ENCODE measurements at regions not wholly inside any gene's neighbourhood (a gene's known extent, or its start where the extent isn't known, plus 50 kb on each side); places are given as distances from the start of the nearest gene placed in this dataset.

DNA sequence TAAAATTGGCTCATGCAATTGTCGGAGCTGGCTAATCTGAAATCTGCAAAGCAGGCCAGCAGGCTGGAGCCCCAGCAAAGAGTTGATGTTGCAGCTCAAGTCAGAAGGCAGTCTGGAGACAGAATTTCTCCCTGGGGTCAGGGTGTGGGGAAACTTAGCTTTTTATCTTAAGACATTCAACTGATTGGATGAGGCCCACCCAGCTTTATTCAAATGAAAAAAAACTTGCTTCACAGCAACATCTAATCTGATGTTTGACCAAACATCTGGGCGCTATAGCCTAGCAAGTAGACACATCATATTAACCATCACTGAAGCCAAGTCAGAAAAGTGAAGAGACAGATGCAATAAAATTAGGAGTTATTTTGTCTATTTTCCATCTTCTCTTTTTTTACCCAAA is 108.8 kb upstream of the CCDC28A start:
- TF ChIP-seq, protein P1, sequence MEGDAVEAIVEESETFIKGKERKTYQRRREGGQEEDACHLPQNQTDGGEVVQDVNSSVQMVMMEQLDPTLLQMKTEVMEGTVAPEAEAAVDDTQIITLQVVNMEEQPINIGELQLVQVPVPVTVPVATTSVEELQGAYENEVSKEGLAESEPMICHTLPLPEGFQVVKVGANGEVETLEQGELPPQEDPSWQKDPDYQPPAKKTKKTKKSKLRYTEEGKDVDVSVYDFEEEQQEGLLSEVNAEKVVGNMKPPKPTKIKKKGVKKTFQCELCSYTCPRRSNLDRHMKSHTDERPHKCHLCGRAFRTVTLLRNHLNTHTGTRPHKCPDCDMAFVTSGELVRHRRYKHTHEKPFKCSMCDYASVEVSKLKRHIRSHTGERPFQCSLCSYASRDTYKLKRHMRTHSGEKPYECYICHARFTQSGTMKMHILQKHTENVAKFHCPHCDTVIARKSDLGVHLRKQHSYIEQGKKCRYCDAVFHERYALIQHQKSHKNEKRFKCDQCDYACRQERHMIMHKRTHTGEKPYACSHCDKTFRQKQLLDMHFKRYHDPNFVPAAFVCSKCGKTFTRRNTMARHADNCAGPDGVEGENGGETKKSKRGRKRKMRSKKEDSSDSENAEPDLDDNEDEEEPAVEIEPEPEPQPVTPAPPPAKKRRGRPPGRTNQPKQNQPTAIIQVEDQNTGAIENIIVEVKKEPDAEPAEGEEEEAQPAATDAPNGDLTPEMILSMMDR (IDR thresholded peaks at IDR 0.05; ENCODE audit: low read depth, low read length, missing input control), result no peak
- TF ChIP-seq, protein P2, sequence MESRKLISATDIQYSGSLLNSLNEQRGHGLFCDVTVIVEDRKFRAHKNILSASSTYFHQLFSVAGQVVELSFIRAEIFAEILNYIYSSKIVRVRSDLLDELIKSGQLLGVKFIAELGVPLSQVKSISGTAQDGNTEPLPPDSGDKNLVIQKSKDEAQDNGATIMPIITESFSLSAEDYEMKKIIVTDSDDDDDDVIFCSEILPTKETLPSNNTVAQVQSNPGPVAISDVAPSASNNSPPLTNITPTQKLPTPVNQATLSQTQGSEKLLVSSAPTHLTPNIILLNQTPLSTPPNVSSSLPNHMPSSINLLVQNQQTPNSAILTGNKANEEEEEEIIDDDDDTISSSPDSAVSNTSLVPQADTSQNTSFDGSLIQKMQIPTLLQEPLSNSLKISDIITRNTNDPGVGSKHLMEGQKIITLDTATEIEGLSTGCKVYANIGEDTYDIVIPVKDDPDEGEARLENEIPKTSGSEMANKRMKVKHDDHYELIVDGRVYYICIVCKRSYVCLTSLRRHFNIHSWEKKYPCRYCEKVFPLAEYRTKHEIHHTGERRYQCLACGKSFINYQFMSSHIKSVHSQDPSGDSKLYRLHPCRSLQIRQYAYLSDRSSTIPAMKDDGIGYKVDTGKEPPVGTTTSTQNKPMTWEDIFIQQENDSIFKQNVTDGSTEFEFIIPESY (IDR thresholded peaks at IDR 0.05), result no peak
- TF ChIP-seq TAF1 (conservative IDR thresholded peaks at IDR 0.05), result no peak
- TF ChIP-seq, protein P3, sequence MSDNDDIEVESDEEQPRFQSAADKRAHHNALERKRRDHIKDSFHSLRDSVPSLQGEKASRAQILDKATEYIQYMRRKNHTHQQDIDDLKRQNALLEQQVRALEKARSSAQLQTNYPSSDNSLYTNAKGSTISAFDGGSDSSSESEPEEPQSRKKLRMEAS (IDR thresholded peaks at IDR 0.05), result no peak
- TF ChIP-seq FOXA2 (IDR thresholded peaks at IDR 0.05), result no peak
- TF ChIP-seq, protein P4, sequence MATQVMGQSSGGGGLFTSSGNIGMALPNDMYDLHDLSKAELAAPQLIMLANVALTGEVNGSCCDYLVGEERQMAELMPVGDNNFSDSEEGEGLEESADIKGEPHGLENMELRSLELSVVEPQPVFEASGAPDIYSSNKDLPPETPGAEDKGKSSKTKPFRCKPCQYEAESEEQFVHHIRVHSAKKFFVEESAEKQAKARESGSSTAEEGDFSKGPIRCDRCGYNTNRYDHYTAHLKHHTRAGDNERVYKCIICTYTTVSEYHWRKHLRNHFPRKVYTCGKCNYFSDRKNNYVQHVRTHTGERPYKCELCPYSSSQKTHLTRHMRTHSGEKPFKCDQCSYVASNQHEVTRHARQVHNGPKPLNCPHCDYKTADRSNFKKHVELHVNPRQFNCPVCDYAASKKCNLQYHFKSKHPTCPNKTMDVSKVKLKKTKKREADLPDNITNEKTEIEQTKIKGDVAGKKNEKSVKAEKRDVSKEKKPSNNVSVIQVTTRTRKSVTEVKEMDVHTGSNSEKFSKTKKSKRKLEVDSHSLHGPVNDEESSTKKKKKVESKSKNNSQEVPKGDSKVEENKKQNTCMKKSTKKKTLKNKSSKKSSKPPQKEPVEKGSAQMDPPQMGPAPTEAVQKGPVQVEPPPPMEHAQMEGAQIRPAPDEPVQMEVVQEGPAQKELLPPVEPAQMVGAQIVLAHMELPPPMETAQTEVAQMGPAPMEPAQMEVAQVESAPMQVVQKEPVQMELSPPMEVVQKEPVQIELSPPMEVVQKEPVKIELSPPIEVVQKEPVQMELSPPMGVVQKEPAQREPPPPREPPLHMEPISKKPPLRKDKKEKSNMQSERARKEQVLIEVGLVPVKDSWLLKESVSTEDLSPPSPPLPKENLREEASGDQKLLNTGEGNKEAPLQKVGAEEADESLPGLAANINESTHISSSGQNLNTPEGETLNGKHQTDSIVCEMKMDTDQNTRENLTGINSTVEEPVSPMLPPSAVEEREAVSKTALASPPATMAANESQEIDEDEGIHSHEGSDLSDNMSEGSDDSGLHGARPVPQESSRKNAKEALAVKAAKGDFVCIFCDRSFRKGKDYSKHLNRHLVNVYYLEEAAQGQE (IDR thresholded peaks at IDR 0.05), result no peak
